ENCODE measurements at regions not wholly inside any gene's neighbourhood (a gene's known extent, or its start where the extent isn't known, plus 50 kb on each side); places are given as distances from the start of the nearest gene placed in this dataset.

GRCh38 chr2:142320067-142320466 is 189.3 kb upstream of the LRP1B start:
- Histone ChIP-seq H3K4me3 (ENCODE audit: low read length) (no peak overlapping the region), H3K36me3 (ENCODE audit: control insufficient read depth, insufficient read depth, low read length) (no peaks in the 10 kb centered on the region), H3K27me3 (ENCODE audit: control insufficient read depth, insufficient read depth, low read length) (no peaks in the 10 kb centered on the region), H3K27ac (ENCODE audit: low read length) (no peak overlapping the region), H3K9me3 (ENCODE audit: control insufficient read depth, low read depth, low read length) (no peaks in the 10 kb centered on the region), H3K4me1 (ENCODE audit: control insufficient read depth, insufficient read depth, low read length) (no peaks in the 10 kb centered on the region)
- WGBS (ENCODE audit: insufficient coverage, low lambda C conversion rate): 83% methylated on average over 1 of the region's 1 CpG
- DNase-seq: no peak

DNA sequence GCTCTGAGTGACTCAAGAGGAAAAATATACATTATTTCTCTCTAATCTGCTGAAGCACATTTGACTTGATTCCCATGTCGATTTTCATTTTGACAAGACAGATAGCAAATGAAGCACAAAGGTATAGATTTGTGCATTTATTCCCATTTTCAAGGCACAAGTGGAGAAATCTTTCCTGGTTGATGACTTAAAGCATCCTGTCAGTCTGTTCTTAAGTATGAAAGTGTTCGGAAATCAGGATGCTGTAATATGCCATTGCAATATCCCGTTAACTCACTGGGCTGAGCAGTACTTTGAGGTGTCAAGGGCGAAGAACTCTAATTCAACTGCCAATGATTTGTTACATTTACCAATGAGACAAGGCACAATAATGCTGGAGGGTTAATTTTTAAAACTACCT is 185.2 kb upstream of the LRP1B start:
- no peak overlapping the region for H3K27ac ChIP-seq (ENCODE audit: low read length)
- no CpG with 5 or more reads among the region's 4 CpGs for WGBS (ENCODE audit: insufficient coverage, low lambda C conversion rate)
- H3K4me1 ChIP-seq (ENCODE audit: control insufficient read depth, insufficient read depth, low read length): no peaks in the 10 kb centered on the region
- no peak for DNase-seq
- no peak overlapping the region for H3K4me3 ChIP-seq (ENCODE audit: low read length)
- H3K27me3 ChIP-seq (ENCODE audit: control insufficient read depth, insufficient read depth, low read length): no peaks in the 10 kb centered on the region
- no peaks in the 10 kb centered on the region for H3K36me3 ChIP-seq (ENCODE audit: control insufficient read depth, insufficient read depth, low read length)
- no peaks in the 10 kb centered on the region for H3K9me3 ChIP-seq (ENCODE audit: control insufficient read depth, low read depth, low read length)

GRCh38 chr2:142315346-142315745 is 184.5 kb upstream of the LRP1B start:
- Histone ChIP-seq H3K27me3 (ENCODE audit: control insufficient read depth, insufficient read depth, low read length) (no peaks in the 10 kb centered on the region), H3K36me3 (ENCODE audit: control insufficient read depth, insufficient read depth, low read length) (no peaks in the 10 kb centered on the region), H3K27ac (ENCODE audit: low read length) (no peak overlapping the region), H3K4me1 (ENCODE audit: control insufficient read depth, insufficient read depth, low read length) (no peaks in the 10 kb centered on the region), H3K4me3 (ENCODE audit: low read length) (no peak overlapping the region), H3K9me3 (ENCODE audit: control insufficient read depth, low read depth, low read length) (peaks cover 2% of the 10 kb centered on the region)
- no peak for DNase-seq

- WGBS (ENCODE audit: insufficient coverage, low lambda C conversion rate): no CpG with 5 or more reads among the region's 2 CpGs
- no peak overlapping the region for H3K4me3 ChIP-seq (ENCODE audit: low read length)
- DNase-seq: no peak
These were observed 183.3 kb upstream of the LRP1B start for GRCh38 chr2:142314164-142314563.

DNA sequence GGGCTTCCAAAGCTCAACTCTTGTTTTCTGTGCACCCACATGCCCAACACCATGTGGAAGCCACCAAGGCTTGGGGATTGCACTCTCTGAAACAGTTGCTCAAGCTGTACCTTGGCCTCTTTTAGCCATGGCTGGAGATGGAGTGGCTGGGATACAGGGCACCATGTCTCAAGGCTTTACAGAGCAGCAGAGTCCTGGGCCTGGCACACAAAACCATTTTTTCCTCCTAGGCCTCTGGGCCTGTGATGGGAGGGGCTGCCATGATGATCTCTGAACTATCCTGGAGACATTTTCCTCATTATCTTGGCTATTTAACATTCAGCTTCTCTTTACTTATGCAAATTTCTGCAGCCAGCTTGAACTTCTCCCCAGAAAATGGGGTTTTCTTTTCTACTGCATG is 179.7 kb upstream of the LRP1B start:
- H3K4me1 ChIP-seq (ENCODE audit: control insufficient read depth, insufficient read depth, low read length): no peaks in the 10 kb centered on the region
- no peak for DNase-seq
- no peaks in the 10 kb centered on the region for H3K27me3 ChIP-seq (ENCODE audit: control insufficient read depth, insufficient read depth, low read length)
- no peaks in the 10 kb centered on the region for H3K36me3 ChIP-seq (ENCODE audit: control insufficient read depth, insufficient read depth, low read length)
- peaks cover 2% of the 10 kb centered on the region for H3K9me3 ChIP-seq (ENCODE audit: control insufficient read depth, low read depth, low read length)
- no peak overlapping the region for H3K27ac ChIP-seq (ENCODE audit: low read length)
- no peak overlapping the region for H3K4me3 ChIP-seq (ENCODE audit: low read length)

More at GRCh38 chr2:142314164-142314563, 183.3 kb upstream of the LRP1B start:
- Histone ChIP-seq H3K27ac (ENCODE audit: low read length) (no peak overlapping the region), H3K4me1 (ENCODE audit: control insufficient read depth, insufficient read depth, low read length) (no peaks in the 10 kb centered on the region), H3K9me3 (ENCODE audit: control insufficient read depth, low read depth, low read length) (peaks cover 2% of the 10 kb centered on the region), H3K36me3 (ENCODE audit: control insufficient read depth, insufficient read depth, low read length) (no peaks in the 10 kb centered on the region), H3K27me3 (ENCODE audit: control insufficient read depth, insufficient read depth, low read length) (no peaks in the 10 kb centered on the region)

DNA sequence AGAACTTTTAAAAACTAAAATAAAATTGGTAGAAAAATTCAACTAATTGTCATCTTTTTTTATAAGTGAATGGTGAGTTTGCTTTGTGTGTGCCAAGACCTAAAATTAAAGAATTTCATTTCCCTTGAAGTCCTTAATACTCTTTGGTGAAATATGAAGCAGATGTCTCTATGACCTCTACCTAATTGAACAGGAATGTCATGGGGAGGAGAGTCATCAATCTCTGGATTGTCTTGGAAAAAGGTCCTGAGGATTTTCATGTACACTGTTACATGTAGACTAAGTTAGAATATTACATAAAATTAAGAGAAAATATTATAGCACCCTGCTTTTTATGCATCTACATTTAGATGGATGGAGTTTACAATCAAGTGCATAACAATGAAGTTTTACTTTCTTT is 177.9 kb upstream of the LRP1B start:
- Histone ChIP-seq H3K9me3 (ENCODE audit: control insufficient read depth, low read depth, low read length) (peaks cover 2% of the 10 kb centered on the region), H3K4me1 (ENCODE audit: control insufficient read depth, insufficient read depth, low read length) (no peaks in the 10 kb centered on the region), H3K36me3 (ENCODE audit: control insufficient read depth, insufficient read depth, low read length) (no peaks in the 10 kb centered on the region), H3K27ac (ENCODE audit: low read length) (no peak overlapping the region), H3K27me3 (ENCODE audit: control insufficient read depth, insufficient read depth, low read length) (no peaks in the 10 kb centered on the region), H3K4me3 (ENCODE audit: low read length) (no peak overlapping the region)
- DNase-seq: no peak

GRCh38 chr2:142307616-142308115 is 176.8 kb upstream of the LRP1B start:
- H3K36me3 ChIP-seq (ENCODE audit: control insufficient read depth, insufficient read depth, low read length): no peaks in the 10 kb centered on the region
- DNase-seq: no peak
- H3K4me3 ChIP-seq (ENCODE audit: low read length): no peak overlapping the region
- H3K9me3 ChIP-seq (ENCODE audit: control insufficient read depth, low read depth, low read length): peaks cover 2% of the 10 kb centered on the region
- H3K27ac ChIP-seq (ENCODE audit: low read length): no peak overlapping the region
- WGBS (ENCODE audit: insufficient coverage, low lambda C conversion rate): no CpG with 5 or more reads among the region's 4 CpGs
- no peaks in the 10 kb centered on the region for H3K27me3 ChIP-seq (ENCODE audit: control insufficient read depth, insufficient read depth, low read length)
- no peaks in the 10 kb centered on the region for H3K4me1 ChIP-seq (ENCODE audit: control insufficient read depth, insufficient read depth, low read length)

GRCh38 chr2:142307086-142307485 is 176.3 kb upstream of the LRP1B start:
- no peaks in the 10 kb centered on the region for H3K36me3 ChIP-seq (ENCODE audit: control insufficient read depth, insufficient read depth, low read length)
- no peak for DNase-seq
- H3K9me3 ChIP-seq (ENCODE audit: control insufficient read depth, low read depth, low read length): peaks cover 2% of the 10 kb centered on the region
- H3K4me1 ChIP-seq (ENCODE audit: control insufficient read depth, insufficient read depth, low read length): no peaks in the 10 kb centered on the region
- no CpG with 5 or more reads among the region's 1 CpG for WGBS (ENCODE audit: insufficient coverage, low lambda C conversion rate)
- H3K27ac ChIP-seq (ENCODE audit: low read length): no peak overlapping the region
- H3K27me3 ChIP-seq (ENCODE audit: control insufficient read depth, insufficient read depth, low read length): no peaks in the 10 kb centered on the region
- no peak overlapping the region for H3K4me3 ChIP-seq (ENCODE audit: low read length)

- no peak overlapping the region for H3K4me3 ChIP-seq (ENCODE audit: low read length)
- H3K9me3 ChIP-seq (ENCODE audit: control insufficient read depth, low read depth, low read length): peaks cover 2% of the 10 kb centered on the region
- no peaks in the 10 kb centered on the region for H3K4me1 ChIP-seq (ENCODE audit: control insufficient read depth, insufficient read depth, low read length)
- H3K27me3 ChIP-seq (ENCODE audit: control insufficient read depth, insufficient read depth, low read length): no peaks in the 10 kb centered on the region
- H3K27ac ChIP-seq (ENCODE audit: low read length): no peak overlapping the region
- no peaks in the 10 kb centered on the region for H3K36me3 ChIP-seq (ENCODE audit: control insufficient read depth, insufficient read depth, low read length)
- DNase-seq: no peak
These were observed 175.3 kb upstream of the LRP1B start for GRCh38 chr2:142306131-142306530.

DNA sequence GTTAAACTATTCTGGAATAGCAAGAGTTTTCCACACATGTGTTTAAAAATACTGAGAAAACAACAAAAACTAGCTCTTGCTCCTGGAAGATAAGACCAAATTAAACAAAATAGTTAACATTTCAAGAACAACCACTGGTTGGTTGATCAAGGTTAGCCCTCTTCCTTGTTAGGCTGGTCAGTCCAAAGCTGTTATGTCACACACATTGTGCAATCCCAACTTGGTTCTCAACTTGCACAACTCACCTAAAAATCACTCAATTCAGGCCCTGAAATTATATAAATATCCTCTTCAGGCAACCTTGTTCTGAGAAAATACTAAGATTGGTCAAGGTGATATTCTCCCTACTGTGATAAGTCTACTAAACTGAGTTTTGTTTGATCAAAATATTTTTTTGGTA is 169.7 kb upstream of the LRP1B start:
- H3K9me3 ChIP-seq (ENCODE audit: control insufficient read depth, low read depth, low read length): no peaks in the 10 kb centered on the region
- no peaks in the 10 kb centered on the region for H3K27me3 ChIP-seq (ENCODE audit: control insufficient read depth, insufficient read depth, low read length)
- H3K4me3 ChIP-seq (ENCODE audit: low read length): no peak overlapping the region
- no peak overlapping the region for H3K27ac ChIP-seq (ENCODE audit: low read length)
- no peaks in the 10 kb centered on the region for H3K36me3 ChIP-seq (ENCODE audit: control insufficient read depth, insufficient read depth, low read length)
- no peaks in the 10 kb centered on the region for H3K4me1 ChIP-seq (ENCODE audit: control insufficient read depth, insufficient read depth, low read length)
- DNase-seq: no peak

DNA sequence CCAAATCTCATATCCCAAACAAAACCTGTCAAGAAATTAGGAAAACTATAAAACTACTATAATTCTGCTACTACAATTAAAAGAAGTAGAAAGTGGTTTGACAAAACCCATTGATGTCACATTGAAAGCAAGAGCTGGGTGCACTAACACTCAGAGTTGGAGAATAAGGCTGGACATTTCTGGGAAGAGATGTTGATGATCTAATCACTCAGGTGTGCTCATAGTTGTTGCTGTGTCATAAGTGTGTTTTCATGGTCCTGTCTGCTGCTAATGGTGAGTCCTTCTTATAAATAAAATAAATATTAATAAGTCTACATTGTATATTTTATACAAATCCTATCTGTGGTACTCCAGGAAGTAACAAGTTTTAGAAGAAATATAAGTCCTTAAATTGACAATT is 168.2 kb upstream of the LRP1B start:
- no peak for DNase-seq
- no peaks in the 10 kb centered on the region for H3K4me1 ChIP-seq (ENCODE audit: control insufficient read depth, insufficient read depth, low read length)
- H3K36me3 ChIP-seq (ENCODE audit: control insufficient read depth, insufficient read depth, low read length): no peaks in the 10 kb centered on the region
- no peak overlapping the region for H3K27ac ChIP-seq (ENCODE audit: low read length)
- no peak overlapping the region for H3K4me3 ChIP-seq (ENCODE audit: low read length)
- no peaks in the 10 kb centered on the region for H3K9me3 ChIP-seq (ENCODE audit: control insufficient read depth, low read depth, low read length)
- no peaks in the 10 kb centered on the region for H3K27me3 ChIP-seq (ENCODE audit: control insufficient read depth, insufficient read depth, low read length)

- 86% methylated on average over 2 of the region's 2 CpGs for WGBS (ENCODE audit: insufficient coverage, low lambda C conversion rate)
- H3K9me3 ChIP-seq (ENCODE audit: control insufficient read depth, low read depth, low read length): no peaks in the 10 kb centered on the region
- no peak overlapping the region for H3K27ac ChIP-seq (ENCODE audit: low read length)
- no peak for DNase-seq
- no peak overlapping the region for H3K4me3 ChIP-seq (ENCODE audit: low read length)
- H3K36me3 ChIP-seq (ENCODE audit: control insufficient read depth, insufficient read depth, low read length): no peaks in the 10 kb centered on the region
- no peaks in the 10 kb centered on the region for H3K27me3 ChIP-seq (ENCODE audit: control insufficient read depth, insufficient read depth, low read length)
- no peaks in the 10 kb centered on the region for H3K4me1 ChIP-seq (ENCODE audit: control insufficient read depth, insufficient read depth, low read length)
These were observed 163.4 kb upstream of the LRP1B start for GRCh38 chr2:142294225-142294624.
